ENCODE measurements at regions not wholly inside any gene's neighbourhood (a gene's known extent, or its start where the extent isn't known, plus 50 kb on each side); places are given as distances from the start of the nearest gene placed in this dataset.

DNA sequence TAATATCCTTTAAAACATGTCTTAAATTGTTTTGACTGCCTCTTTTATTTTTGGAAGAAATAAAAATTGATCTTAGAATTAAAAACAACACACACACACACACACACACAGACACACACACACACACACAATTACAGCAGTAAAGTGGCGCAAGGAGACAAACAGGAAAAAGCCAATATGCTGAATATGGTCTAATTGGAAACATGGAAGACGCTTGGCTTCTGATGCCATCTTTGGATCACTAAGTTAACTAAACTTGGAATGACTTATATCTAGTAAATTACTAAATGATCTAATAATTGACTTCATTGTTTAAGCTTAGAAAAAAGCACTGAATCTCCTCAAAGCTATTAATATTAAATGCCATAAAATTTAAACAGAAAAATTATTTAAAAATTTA lies 1093.4 kb downstream of the ADGRL3 start:
- H3K27me3 ChIP-seq (ENCODE audit: low read depth) = no peaks in the 10 kb centered on the region
- no peak for ATAC-seq
- no peaks in the 10 kb centered on the region for H3K4me1 ChIP-seq
- no peak overlapping the region for H3K27ac ChIP-seq
- no peak for DNase-seq
- intact Hi-C loops (cut with DNase I) = no loop called here
- no peak overlapping the region for H3K4me3 ChIP-seq
- H3K9me3 ChIP-seq = no peaks in the 10 kb centered on the region
- TF ChIP-seq, protein P1, sequence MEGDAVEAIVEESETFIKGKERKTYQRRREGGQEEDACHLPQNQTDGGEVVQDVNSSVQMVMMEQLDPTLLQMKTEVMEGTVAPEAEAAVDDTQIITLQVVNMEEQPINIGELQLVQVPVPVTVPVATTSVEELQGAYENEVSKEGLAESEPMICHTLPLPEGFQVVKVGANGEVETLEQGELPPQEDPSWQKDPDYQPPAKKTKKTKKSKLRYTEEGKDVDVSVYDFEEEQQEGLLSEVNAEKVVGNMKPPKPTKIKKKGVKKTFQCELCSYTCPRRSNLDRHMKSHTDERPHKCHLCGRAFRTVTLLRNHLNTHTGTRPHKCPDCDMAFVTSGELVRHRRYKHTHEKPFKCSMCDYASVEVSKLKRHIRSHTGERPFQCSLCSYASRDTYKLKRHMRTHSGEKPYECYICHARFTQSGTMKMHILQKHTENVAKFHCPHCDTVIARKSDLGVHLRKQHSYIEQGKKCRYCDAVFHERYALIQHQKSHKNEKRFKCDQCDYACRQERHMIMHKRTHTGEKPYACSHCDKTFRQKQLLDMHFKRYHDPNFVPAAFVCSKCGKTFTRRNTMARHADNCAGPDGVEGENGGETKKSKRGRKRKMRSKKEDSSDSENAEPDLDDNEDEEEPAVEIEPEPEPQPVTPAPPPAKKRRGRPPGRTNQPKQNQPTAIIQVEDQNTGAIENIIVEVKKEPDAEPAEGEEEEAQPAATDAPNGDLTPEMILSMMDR (IDR thresholded peaks at IDR 0.05) = no peak
- H3K36me3 ChIP-seq = no peaks in the 10 kb centered on the region

DNA sequence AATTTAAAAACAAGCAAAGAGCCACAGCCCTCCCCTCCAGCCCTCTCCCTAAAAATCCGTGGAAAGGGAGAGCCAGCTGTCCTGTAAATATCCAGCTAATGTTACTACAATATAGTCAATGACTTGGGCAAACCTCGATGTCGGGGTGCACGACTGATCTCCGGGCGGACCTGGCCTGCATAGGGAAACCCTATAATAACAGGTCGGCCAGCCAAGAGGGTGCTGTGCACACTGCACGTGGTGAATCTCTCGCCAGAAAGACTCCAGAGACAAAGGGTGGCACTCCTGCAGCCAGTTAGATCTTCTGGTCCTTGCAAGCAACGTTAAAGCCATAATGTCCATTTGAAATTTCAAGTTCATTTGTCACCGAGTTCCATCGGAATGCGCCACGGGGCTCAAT lies 1092.8 kb downstream of the ADGRL3 start:
- Histone ChIP-seq H3K27me3 (ENCODE audit: low read depth) (no peaks in the 10 kb centered on the region), H3K4me3 (no peak overlapping the region), H3K4me1 (no peaks in the 10 kb centered on the region), H3K27ac (no peak overlapping the region), H3K36me3 (no peaks in the 10 kb centered on the region), H3K9me3 (no peaks in the 10 kb centered on the region)
- DNase-seq = no peak
- intact Hi-C loops (cut with DNase I) = no loop called here
- TF ChIP-seq, protein P1 (IDR thresholded peaks at IDR 0.05) = no peak
- no peak for ATAC-seq

DNA sequence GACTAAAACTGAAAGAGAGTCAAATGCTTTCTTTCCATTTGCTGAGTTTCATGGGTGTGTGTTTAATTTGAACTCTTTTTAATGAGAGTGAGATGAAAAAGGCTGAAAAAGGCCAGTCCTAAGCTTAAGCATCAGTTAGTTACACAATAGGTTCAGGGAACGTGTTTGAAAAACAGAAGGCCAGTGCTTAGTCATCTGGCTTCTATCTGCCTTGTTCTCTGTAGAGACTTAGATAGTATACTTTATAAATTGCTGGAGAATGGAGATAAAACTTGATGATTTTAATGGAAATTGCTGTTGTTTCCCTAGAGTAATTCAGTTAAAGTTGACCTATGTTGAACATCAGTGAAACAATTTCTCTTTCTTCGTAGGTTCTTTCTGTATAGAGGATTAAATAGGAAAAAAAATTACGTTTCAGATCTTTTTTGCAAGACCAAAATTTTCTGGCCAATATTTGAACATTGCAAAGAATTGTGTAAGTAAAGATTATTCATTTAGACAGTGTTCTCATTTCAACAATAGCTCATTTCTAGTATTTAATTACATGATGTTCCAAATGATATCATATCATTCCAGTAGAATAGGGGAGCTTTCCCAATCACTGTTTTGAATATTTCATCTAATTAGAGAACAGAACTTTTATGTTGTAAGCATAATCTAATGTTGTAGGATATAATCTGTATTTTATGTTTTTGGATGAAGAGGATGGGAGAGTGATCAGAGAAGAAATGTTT lies 1088.8 kb downstream of the ADGRL3 start:
- intact Hi-C loops (cut with DNase I) = no loop called here
- H3K36me3 ChIP-seq = no peaks in the 10 kb centered on the region
- no peak for ATAC-seq
- no peaks in the 10 kb centered on the region for H3K9me3 ChIP-seq
- no peaks in the 10 kb centered on the region for H3K4me1 ChIP-seq
- H3K27me3 ChIP-seq (ENCODE audit: low read depth) = no peaks in the 10 kb centered on the region
- H3K27ac ChIP-seq = no peak overlapping the region
- no peak overlapping the region for H3K4me3 ChIP-seq
- DNase-seq = no peak
- TF ChIP-seq, protein P1 (IDR thresholded peaks at IDR 0.05) = no peak

DNA sequence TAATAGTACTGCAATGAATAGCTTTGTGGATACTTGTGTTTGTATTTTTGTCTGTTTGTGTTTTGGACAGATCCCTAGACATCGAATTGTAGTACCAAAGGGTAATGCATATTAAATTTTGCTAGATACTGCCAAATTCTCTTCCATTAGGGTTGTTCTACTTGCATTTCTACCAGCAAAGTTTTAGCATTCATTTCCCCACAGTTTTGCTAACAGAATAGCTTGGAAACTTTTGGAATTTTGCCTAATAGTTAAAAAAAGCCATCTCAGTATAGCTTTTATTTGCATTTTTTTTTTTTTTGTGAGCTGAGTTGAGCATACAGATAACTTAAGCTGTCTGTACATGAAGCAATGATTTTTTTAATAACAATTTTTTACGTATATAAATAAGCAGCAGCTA lies 1084.9 kb downstream of the ADGRL3 start:
- intact Hi-C loops (cut with DNase I) = no loop called here
- no peak for DNase-seq
- Histone ChIP-seq H3K27ac (no peak overlapping the region), H3K4me3 (no peak overlapping the region), H3K27me3 (ENCODE audit: low read depth) (no peaks in the 10 kb centered on the region), H3K9me3 (no peaks in the 10 kb centered on the region), H3K36me3 (no peaks in the 10 kb centered on the region), H3K4me1 (no peaks in the 10 kb centered on the region)
- ATAC-seq = no peak
- TF ChIP-seq, protein P1 (IDR thresholded peaks at IDR 0.05) = no peak

DNA sequence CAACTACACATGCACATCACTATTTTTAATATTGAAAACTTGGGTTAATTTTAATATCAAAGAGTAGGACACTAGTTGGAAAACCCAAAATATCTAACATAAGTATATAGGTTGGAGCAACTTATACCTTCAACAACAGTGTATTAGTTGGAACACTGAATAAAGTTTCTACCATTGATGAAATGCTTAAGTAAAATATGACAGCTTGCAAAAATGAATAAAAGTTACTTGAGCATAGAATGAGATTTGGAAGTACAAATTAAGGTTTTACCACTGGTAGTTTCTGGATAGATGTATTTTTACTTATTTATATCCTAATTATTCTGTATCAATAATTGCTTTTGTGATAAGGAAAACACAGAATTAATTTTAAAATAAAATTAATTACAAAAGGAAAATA lies 1079.6 kb downstream of the ADGRL3 start:
- TF ChIP-seq, protein P1 (IDR thresholded peaks at IDR 0.05) = no peak
- Histone ChIP-seq H3K27me3 (ENCODE audit: low read depth) (no peaks in the 10 kb centered on the region), H3K27ac (no peak overlapping the region), H3K4me1 (no peaks in the 10 kb centered on the region), H3K36me3 (no peaks in the 10 kb centered on the region), H3K9me3 (no peaks in the 10 kb centered on the region), H3K4me3 (no peak overlapping the region)
- no peak for DNase-seq
- intact Hi-C loops (cut with DNase I) = no loop called here
- ATAC-seq = no peak

Measured in lower lobe of right lung (tissue), 2 donors.